Muscle of back (tissue), 3 donors: ENCODE measurements at regions not wholly inside any gene's neighbourhood (a gene's known extent, or its start where the extent isn't known, plus 50 kb on each side); places are given as distances from the start of the nearest gene placed in this dataset.
"Not testable (repeated sequence)": the region's sequence is repeated elsewhere in the genome, so short reads cannot be mapped to it uniquely, and the experiment has no call there.

Source experiments
- DNase-seq, 3 donors: peaks; one replicate each; pipeline versions ENCODE4 v3.0.0 to v3.0.0-alpha.2; 2013

DNA sequence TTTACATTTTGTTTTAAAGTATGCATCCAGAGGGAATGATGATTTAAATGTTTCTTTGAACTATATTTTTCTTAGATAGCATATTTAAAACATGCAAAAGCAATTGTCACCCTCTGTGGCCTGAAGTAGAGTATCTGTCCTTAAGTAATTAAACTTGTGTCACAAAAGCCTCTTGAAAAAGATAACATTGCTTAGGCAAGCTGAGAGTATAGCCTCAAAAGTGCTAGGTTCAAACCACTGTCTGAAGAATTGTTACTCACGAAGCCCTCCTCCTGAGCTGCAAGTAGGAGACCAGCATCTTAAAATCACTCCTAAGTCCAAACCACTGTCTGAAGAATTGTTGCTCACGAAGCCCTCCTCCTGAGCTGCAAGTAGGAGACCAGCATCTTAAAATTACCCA lies 378.0 kb upstream of the PRR16 start:
- DNase-seq, result no peak

DNA sequence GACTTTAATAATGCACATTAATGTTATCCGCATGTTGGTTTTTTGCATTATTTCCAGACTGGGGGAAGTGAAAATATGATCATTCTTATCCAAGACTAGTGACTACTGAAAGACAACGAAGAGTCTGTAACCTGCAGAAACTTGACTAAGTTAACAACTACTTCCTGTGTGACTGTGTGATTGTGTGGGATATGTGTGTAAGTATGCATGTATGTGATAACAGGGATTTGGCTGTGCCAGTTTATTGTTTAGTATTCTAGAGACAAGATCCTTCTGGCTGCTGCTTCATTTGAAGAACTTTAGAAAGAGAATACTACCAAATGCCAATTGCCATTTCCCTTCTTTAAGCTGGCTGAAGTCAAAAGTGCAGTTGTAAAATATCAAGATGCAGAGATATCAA lies 375.7 kb upstream of the PRR16 start:
- no peak for DNase-seq

DNA sequence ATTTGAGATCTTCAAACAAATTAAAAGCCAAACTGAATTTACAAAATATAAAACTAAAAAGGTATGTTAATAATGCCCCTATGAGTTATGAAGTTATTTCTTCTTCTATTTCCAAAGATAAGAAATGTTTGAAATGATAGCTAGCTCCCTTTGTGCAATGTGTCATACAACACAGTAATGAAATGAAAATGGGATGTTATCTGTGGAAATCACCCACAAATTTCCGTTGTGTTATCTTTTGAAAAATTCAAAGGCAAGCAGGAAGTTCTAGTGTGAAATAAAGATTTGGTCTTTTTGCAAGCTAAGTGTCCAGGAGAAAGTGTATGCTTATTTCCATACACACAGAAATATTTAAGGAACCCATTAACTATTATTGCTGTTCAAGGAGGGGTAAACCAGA lies 375.3 kb upstream of the PRR16 start:
- DNase-seq, result no peak

DNA sequence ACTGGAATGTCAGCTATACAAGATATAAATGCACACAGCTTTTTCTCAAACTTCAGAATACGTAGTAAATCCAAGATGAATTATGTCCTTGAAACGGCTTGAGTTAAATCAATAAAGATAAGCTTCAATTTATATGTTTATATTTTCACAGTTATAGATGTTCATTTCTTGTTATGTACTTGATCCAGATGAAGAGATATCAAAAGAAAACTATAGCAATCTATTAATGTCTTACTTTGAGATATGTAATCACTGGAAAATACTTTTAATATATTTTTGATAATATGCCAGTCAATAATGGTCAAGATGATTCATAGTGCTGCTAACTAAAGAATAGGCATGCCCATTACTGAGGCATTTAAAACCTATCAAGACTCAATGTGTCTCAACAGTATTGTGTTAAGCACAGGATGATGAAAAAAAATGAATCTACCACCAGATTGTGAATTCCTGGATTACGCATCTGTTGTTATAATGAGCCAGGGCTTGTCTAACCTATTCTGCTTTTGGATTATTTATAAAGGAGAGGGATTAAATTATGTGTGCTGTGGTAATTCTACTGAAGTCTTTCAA lies 372.6 kb upstream of the PRR16 start:
- no peak for DNase-seq

DNA sequence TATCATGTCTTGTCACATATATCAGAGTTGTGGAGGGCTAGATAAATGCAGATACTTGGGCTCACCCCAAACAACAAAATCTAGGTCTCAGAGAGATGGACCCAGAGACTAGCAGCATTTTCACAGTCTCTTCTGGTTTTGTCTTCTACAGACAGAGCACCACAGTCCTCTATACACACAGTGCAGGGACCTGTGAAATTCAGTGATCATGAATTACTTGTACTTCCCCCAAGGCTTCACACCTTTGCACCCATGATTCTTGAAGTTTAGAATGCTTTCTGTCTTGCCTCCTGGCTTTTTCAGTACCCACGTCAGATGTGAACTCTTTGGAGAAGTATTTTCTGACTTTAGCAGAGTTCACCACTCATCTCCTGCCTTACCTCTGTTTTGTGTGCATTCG lies 371.5 kb upstream of the PRR16 start:
- no peak for DNase-seq

DNA sequence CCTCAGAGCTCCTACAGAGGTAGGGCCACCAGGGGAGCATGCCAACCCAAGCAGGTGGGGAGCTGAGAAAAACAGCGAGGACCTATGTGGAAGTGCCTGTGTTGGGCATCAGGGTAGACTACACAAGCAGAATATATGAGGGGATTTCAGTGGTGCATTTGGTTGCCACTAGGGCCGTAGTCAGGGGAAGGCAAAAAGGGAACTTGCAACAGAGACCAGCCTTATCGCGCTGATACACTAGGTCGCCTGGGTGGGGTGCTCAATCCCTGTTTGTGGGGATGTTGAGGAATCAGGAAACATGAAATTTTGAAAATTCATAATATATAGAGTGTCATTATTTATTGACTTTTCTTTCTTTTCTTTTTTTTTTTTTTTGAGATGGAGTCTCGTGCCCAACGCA lies 370.9 kb upstream of the PRR16 start:
- DNase-seq, result no peak

DNA sequence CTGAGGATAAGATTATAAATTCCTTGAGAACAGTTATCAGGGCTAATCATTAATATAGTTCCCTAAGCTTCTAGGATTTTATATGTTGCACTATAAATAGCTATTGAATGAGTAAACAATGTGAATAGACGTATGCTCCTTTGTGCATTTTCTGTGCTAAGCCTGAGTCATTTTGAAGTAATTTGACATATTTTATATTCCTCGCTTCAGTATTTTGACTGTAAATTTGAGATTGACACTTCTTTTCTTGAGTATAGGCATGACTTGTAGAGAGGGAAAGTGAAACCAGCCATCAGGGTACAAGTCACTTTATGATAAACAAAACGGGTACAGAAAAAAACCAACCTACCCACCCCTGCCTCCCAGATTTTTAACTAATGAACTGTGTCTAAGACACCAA lies 367.7 kb upstream of the PRR16 start:
- DNase-seq, result peak in 1 of 3 donors; percentile 8

DNA sequence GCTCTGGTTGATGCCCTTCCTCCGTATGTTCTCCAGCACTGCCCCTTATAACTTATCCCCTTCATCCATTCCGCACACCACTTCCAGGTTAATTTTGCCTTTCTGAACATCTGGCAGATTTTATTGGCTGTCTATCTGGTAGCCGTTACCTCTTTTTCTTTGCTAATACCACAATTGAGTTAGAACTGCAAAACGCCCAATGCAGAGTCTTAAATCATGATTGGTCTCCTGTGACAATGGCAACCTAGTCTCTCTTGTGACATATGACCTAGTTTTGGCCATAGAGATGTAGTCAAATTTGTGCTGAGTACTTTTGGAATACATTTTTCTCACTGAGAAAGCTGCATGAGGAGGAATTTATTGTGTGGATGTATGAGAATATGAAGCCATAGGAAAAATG lies 365.7 kb upstream of the PRR16 start:
- no peak for DNase-seq

DNA sequence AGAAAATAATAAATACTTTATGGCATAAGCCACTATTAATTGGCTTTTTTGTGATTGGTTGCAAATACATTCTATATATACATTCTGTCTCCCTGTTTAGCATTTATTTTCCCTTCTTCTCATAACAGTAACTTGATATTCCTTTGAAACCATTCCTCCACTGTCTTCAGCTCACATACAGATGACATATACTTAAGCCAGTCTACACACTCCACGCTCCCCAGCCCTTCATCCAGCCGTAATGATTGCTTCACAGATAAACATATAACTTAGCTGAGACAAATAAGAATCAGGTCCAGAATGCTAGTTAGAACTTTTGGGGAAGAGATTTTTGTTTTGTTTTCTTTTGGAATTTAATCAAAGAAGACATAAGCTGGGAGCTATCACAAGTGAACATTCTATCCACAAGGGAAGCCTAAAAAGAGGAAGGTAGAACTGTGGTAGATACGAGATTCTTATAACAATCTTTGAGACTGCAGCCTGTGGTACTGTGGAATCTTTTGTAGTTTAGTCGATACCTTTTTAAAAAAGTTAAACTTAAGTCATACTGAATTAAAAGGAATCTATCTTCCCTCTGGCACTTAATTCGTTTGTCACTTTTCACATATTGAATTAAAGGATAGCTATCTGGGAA lies 365.1 kb upstream of the PRR16 start:
- no peak for DNase-seq

DNA sequence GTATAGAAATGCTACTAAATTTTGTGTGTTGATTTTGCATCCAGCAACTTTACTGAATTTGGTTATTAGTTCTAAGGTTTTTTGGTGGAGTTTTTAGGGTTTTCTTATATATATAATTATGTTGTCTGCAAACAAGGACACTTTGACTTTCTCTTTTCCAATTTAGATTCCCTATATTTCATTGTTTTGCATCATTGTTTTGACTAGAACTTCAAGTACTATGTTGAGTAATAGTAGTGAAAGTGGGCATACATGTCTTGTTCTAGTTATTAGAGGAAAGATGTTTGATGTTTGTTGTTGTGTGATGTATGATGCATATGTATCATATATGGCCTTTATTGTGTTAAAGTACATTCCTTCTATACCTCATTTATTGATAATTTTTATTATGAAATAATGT lies 362.3 kb upstream of the PRR16 start:
- DNase-seq, result no peak

DNA sequence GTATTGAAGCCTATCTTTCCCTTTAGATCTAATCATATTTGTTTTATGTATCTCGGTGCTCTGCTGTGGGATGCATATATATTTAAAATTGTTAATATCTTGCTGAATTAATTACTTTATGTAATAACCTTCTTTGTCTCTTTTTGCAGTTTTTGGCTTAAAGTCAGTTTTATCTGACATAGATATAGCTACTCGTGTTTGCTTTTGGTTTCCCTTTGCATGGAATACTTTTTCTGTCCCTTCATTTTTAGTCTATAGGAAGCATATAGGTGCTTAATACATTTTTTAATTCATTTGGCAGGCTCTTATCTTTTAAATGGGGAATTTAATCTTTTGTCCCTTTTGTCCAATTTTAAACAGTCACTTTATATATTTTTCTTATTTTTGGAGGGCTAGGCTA lies 360.6 kb upstream of the PRR16 start:
- no peak for DNase-seq

DNA sequence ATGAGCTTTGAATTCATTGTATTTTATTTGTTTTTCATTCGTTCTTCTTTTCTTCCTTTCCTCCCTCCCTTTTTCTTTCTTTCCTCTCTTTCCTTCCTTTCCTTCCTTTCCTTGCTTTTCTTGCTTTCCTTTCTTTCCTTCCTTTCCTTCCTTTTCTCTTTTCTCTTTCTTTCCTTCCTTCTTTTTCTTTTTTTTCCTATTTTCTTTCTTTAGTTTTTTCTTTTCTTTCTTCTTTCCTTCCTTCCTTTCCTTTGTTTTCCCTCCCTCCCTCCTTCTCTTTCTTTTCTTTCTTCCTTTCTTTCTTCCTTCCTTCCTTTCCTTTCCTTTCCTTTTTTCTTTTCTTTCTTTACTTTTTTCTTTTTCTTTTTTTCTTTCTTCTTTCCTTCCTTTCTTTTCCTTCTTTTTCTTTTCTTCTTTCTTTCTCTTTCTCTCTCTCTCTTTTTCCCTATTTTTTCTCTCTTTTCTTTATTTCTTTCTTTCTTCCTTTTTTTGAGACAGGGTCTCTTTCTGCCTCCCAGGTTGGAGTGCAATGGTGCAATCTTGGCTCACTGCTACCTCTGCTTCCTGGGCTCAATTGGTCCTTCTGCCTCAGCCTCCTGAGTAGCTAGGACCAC lies 357.1 kb upstream of the PRR16 start:
- DNase-seq, result no peak

DNA sequence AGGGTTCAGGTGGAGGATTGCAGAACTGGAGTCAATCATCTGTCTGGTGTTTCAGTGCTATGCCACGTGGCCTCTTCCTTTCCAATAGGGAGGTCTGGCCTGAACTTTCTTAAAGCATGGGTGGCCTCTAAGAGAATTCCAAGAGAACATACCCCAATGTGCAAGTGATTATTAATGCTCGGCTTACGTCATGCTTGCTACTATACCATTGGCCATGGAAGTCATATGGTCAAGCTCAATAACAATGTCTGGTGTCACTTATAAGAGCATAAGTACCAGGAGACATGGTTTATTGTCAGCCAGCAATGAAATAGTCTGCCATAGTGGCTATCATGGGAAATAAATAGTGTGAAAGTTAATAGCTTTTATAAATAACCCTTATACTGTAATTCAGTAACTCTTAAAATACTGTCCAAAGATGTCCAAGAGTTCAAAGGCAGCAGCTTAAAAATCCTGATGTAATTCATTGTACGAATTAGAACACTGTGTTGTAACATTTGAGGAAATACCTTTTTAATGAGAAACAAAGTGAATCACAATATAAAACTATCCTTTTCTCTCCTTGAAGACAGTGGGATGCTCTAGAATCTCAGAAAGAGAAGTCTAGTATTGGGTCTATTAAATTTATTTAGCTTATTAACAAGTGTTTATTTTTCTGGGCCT lies 355.4 kb upstream of the PRR16 start:
- no peak for DNase-seq

DNA sequence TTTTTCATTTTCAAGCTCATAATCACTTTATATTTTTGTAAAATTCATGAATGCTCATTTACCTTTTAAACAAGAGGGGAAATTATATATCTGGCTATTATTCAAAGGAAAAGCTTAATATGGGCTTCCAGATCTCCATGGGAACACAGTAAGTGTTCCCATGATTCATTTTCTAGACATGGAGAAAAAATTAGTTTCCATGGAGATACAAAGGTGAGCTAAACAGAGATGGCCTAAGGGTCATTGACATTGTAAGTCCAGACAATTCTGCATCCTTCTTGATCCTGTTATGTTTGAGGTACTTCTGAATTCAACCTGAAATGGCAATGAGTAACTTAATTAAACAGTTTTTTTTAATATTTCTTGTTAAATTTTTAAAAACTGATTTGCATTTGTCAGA lies 341.4 kb upstream of the PRR16 start:
- no peak for DNase-seq

DNA sequence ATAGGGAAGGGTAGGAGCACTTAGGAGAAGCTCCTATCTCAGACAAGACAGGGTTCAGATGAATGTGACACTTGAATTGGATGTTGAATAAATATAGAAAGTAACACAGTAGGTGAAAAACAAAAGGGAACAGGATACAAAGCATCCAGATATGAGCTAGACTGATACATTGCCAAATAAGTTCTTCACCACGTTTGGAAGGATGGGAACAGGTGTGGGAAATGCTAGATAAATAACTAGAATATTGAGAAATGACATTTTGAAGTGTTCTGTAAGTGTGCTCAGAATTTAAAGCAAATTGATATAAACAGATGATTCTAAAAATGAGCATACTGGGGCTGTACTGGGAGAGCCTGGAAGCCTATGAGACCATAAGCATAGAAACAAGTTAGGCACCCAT lies 340.1 kb upstream of the PRR16 start:
- no peak for DNase-seq

DNA sequence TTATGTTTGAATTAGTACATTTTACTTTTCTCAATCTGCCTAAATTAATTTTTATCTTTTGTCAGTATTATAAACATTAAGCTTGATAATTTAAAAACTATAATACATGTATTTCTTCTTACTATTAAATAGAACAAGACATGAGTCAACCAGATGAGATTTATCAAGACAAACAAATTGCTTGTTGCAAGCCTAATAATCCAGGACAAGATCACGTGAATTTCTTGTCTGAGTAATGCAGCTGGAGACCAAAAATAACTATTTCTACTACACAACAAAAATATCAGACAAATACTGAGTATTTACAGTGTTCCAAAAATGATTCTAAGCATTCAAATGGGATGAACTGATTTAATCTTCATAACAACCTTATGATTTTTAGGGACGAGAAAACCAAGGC lies 339.1 kb upstream of the PRR16 start:
- DNase-seq, result no peak

DNA sequence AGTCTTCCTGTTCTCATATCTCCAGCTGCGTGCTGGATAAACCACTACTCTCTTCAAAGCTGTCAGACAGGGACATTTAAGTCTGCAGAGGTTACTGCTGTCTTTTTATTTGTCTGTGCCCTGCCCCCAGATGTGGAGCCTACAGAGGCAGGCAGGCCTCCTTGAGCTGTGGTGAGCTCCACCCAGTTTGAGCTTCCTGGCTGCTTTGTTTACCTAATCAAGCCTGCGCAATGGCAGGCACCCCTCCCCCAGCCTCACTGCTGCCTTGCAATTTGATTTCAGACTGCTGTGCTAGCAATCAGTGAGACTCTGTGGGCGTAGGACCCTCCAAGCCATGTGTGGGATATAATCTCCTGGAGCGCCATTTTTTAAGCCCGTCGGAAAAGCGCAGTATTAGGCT lies 331.8 kb upstream of the PRR16 start:
- not testable (repeated sequence) for DNase-seq

DNA sequence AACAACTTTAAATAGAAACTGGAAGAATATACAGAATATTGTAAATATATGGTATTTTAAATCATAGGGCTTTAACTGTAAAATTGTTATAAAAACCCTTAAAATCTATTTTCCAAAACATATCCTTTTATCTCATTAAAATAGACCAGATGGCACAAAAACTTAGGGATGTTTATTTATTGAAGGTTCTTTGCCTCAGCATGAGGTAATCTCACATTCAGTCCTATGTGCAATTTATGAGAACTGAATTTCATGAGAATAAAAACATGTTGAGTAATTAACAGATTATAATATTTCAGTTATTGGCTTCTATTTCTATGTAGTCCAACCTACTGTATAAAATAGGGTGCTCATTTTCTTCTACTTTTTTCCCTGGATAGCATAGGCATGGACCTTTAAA lies 329.2 kb upstream of the PRR16 start:
- no peak for DNase-seq

DNA sequence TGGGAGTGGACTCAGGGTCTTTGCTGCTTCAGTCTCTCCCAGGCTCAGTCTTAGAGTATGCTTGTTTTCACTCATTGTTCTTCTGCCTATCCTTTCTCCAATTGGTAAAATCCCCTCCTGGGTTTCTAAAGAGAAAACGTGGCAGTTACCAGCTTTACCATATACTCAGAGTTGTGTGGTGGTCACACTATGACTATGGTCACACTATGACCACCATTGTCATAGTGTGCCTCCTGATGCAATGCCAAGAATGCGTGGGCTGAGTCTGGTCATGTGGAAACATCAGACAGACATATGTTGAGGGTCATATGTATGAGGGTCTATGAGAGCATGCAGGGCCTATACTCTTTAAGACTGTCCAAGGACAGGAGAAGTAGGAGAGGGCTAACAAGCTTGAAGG lies 326.5 kb upstream of the PRR16 start:
- DNase-seq, result no peak

DNA sequence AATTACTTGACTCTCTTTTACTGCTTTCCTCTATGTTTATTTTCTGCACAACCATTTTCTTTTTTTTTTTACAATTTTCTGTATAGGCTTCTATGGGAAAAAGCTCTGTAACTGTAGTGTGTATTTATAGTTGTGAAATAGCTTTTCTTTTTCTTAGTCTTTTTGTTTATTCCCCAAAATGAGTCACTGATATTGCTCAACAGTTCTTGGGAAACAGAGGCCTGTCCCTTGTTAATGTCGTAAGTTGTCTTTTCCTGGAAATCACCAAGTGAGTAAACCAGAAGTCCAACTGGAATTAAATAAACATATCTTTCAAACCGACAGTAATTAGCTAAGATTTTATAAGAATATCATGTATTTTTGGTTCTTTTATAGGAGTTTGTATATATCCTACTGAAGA lies 325.1 kb upstream of the PRR16 start:
- DNase-seq, result peak; percentile 28 to 78 (median 60)

DNA sequence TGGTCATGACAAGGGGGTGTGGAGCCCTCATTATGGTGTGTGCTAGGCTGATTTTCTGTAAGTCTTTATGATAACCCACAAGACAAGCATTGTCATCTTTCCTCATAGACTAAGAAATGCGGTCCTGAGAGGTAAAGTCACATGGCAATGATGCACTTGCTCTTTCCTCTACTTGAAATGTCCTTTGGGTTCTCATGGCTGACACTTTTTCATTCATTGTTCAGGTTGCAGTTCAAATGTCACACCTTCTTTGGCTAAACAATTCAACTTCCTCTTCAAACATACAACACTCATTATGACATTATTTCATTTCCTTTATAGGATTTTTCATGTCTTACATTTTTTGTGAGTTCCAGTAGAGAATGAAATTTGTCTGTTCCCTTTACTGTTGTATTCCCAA lies 323.6 kb upstream of the PRR16 start:
- DNase-seq, result no peak

DNA sequence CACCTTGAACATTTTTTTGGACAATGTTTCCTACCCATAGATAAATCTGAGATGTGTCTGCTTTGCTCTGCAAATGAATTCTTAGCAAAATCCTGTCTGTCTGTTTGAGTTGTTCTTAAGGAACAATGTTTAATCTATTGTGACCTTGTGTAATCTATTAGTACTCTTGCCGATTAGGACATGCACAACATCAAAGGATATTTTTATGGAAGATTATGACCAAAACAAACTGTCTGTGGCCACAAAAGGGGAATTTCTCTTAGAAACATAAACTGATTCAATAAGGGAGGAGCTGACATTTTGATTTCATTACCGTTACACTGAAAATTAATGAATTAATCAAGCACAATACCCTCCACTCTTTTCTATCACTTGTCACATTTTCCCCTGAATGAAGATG lies 323.0 kb upstream of the PRR16 start:
- DNase-seq, result no peak

DNA sequence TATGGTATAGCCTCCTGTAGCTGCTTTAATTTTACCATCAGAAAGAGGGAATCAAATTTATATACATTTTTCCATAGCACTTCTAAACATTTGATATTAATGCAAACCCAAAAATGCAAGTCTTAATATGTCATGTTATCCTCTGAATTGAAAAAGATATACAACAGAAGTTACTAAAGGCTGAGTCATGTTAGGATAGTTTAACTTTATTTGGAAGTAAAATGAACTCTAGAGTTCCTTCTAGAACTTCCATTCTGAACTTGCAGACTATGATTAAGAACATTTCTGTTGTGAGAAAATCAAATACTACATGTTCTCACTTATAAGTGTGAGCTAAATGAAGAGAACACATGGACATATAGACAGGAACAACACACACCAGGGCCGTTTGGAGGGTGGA lies 317.3 kb upstream of the PRR16 start:
- no peak for DNase-seq
